ENCODE measurements at regions not wholly inside any gene's neighbourhood (a gene's known extent, or its start where the extent isn't known, plus 50 kb on each side); places are given as distances from the start of the nearest gene placed in this dataset.
"Not testable (repeated sequence)": the region's sequence is repeated elsewhere in the genome, so short reads cannot be mapped to it uniquely, and the experiment has no call there.

DNA sequence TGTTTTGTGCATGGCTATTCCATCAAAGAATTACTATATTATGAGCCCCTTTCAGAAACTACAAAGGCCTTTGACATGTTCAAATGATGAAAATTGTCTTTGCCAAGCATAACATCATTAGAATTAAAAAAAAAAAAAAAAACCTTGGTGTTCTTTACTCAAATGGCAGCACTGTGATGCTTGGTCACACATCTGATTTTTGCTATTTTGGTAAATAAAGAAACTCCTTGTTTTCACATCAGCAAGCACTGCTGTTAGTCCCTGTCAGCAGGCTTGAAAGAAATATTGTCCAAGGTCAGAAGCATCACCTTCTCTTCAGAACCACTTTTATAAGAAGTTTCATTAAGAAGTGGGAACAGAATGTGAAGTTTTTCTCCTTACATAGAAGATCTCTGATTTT lies 537.3 kb downstream of the MFSD1 start:
- no peak for DNase-seq (ENCODE audit: low read depth in 4 of 4, low spot score in 2 of 4)

GRCh38 chr3:159340877-159341500 lies 539.1 kb downstream of the MFSD1 start:
- DNase-seq (ENCODE audit: low read depth in 4 of 4, low spot score in 2 of 4) = no peak

- no peak for DNase-seq (ENCODE audit: low read depth in 4 of 4, low spot score in 2 of 4)
These were observed 544.5 kb downstream of the MFSD1 start for GRCh38 chr3:159346271-159346903.

- DNase-seq (ENCODE audit: low read depth in 4 of 4, low spot score in 2 of 4) = no peak
These were observed 546.6 kb downstream of the MFSD1 start for GRCh38 chr3:159348431-159348830.

DNA sequence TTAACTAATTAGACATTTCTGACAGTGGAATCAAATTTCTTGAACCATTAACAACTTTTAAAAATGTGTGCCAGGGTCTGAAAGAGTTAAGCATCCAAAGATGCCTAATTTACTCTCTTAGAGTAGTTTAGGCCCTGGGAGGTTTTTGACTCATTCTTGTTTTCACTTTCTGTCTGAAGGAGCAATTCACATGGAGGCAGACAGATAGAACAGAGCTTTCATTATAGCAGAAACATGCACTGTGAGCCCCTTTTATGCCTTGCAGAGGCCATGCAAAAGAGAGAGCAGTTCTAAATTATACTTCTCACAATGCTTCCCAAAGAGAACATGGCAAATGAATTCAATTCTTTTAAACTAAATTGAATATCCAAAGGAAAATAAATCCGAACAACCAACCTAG lies 554.8 kb downstream of the MFSD1 start:
- DNase-seq (ENCODE audit: low read depth in 4 of 4, low spot score in 2 of 4) = no peak

DNA sequence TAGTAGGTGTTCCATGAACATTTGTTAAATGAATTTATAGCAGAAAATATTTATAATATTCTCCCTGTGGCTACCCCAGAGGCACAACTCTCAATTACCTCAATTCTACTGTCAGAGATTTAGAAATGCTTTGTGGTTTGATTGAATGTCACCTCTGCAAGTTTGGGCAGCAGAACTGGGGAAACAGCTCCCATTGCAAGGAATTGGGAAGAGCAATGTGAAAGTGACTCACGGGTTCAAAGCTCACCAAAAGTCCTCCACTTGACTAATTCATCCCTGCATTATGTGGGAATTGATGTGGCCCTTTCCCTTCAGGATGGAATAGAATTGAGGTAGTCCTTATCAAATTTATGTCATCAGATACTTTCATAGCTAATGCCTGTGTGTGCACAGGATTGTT lies 562.7 kb downstream of the MFSD1 start:
- DNase-seq (ENCODE audit: low read depth in 4 of 4, low spot score in 2 of 4) = no peak

- no peak for DNase-seq (ENCODE audit: low read depth in 4 of 4, low spot score in 2 of 4)
These were observed 564.6 kb downstream of the MFSD1 start for GRCh38 chr3:159366476-159366875.

DNA sequence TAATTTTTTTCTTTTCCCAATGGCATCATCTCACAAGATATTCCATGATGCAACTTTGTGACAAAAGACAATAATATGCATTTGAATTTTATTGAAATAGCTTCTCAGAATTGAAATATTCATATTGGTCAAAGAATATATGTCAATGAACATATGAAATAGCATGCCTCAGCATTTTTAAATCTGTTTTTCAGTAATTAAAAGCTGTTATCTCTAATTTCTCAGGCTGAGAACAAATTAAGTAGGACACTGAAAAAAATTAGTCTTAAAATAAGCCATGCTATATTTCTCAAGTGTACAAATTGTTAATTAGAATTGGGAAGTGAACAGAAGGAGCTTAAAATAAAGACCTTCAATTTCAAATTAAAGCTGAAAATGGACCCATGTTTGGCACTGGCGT lies 570.1 kb downstream of the MFSD1 start:
- no peak for DNase-seq (ENCODE audit: low read depth in 4 of 4, low spot score in 2 of 4)

GRCh38 chr3:159378396-159379194 lies 576.7 kb downstream of the MFSD1 start:
- DNase-seq (ENCODE audit: low read depth in 4 of 4, low spot score in 2 of 4) = peak in 2 of 4 donors; percentile 9 to 35

GRCh38 chr3:159380891-159381290 lies 579.0 kb downstream of the MFSD1 start:
- no peak for DNase-seq (ENCODE audit: low read depth in 4 of 4, low spot score in 2 of 4)

GRCh38 chr3:159390656-159391212 lies 588.9 kb downstream of the MFSD1 start:
- DNase-seq (ENCODE audit: low read depth in 4 of 4, low spot score in 2 of 4) = no peak

- not testable (repeated sequence) for DNase-seq (ENCODE audit: low read depth in 4 of 4, low spot score in 2 of 4)
These were observed 591.0 kb upstream of the IL12A start for GRCh38 chr3:159397683-159398082.

DNA sequence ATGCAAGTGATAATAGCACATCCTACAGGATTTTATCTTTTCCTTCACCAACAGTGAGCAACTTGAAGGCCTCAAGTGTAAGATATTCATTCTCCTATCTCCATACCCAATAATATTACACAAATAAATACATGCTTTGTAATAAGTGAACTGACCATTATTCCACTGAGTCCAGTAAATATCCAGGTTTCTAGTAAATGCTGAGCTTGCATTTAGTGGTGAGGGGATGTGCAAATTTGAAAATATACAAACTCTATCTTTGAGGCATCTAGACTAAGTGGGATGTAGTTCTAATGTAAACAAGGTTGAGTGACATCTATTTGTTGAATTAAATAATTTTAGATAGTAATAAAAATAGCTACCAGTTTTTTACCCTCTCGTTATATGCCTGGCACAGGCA lies 587.6 kb upstream of the IL12A start:
- DNase-seq (ENCODE audit: low read depth in 4 of 4, low spot score in 2 of 4) = no peak

DNA sequence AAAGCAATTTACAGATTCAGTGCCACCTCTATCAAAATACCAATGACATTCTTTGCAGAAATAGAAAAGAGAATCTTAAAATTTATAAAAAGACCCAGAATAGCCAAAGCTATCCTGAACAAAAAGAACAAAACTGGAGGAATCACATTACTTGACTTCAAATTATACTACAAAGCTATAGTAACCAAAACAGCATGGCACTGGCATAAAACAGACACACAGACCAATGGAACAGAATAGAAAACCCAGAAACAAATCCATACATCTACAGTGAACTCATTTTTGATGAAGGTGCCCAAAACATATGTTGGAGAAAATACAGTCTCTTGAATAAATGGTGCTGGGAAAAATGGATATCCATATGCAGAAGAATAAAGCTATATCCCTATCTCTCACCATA lies 578.9 kb upstream of the IL12A start:
- not testable (repeated sequence) for DNase-seq (ENCODE audit: low read depth in 4 of 4, low spot score in 2 of 4)

GRCh38 chr3:159413319-159413718 lies 575.3 kb upstream of the IL12A start:
- DNase-seq (ENCODE audit: low read depth in 4 of 4, low spot score in 2 of 4) = no peak

DNA sequence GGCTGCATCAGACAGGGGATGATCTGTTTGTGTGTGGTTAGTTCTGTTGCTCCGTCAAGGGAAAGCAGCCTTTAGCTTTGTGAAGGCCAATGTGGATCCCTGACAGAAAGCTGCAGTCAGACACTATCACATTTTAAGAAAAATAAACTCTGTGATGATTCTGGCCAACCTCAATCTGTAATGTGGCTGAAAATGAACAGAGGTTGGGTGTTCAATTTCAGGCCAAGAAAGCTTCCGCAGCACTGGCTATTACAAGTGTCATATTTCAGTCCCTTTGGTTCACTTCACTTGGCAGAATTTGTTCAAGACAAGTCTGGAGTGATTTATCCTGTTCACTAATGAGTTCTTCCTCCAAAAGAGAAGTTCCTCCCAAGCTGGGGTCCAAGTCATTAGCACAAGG lies 571.8 kb upstream of the IL12A start:
- peak; percentile 24 to 68 (median 52) for DNase-seq (ENCODE audit: low read depth in 4 of 4, low spot score in 2 of 4)

DNA sequence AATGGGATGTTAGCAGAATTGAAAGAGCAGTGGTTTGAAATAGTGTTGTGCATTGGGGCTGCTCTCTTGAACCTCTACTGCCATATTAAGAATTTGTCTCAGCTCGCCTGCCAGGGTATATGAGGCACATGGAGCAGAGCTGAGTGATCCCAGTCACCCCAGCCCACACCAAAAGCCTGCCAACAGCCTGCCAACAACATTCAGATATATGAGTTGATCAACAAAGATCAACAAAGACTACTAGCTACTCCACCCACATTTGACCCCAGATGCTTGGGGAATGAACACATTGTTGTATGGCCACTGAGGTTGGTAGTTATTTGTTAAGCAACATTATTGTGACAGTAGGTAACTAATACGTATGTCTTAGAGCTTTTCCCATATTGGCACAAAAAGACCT lies 570.9 kb upstream of the IL12A start:
- no peak for DNase-seq (ENCODE audit: low read depth in 4 of 4, low spot score in 2 of 4)

- DNase-seq (ENCODE audit: low read depth in 4 of 4, low spot score in 2 of 4) = no peak
These were observed 569.8 kb upstream of the IL12A start for GRCh38 chr3:159418571-159419526.

DNA sequence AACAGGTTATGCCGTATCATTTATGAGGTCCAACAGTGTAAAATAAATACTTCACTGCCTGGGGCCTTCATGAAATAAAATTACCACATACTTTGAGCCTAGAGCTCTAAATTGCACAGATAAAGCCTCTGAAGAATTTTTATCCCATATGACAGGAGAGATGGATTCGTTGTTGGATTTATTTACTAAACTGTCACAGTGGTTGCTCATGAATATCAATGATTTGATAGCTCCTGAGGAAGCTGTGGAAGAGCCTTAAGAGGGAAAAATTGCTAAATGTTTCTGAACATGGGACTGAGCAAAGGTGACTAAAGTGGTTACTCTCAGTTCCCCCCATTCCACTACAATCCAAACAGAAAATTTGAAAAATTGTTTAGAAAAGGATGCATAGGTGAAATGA lies 558.9 kb upstream of the IL12A start:
- no peak for DNase-seq (ENCODE audit: low read depth in 4 of 4, low spot score in 2 of 4)

DNA sequence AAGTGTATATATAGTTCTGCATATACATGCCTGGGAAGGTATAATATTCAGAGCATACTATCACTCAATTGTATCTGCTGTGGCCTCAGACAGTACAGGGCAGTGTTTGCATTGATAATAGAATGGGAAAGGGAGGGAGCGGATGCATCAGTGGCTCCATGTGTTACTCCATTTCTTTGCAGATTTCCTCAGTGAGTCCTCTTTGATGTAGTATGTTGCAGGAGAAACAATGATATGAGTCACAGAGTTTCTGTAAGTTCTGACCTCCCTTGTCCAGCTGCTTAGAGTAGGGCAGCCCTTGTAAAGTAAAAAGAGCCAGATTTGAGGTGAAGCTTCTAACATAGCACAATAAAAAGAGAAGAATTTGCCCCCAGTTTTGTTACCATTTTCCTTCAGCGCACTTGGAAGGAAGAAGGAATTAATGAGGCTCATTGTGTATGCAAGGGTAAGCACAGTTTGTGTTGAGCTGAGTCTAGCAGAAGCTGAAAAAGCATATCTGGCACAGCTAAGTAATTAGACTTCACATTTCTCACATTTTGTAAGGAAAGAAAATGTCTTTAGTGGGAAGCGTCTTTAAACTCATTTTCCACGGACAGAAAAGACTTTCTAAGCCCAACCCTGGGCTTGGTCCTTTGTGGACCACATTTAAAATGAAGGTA lies 555.8 kb upstream of the IL12A start:
- DNase-seq (ENCODE audit: low read depth in 4 of 4, low spot score in 2 of 4) = no peak

Measured in left renal cortex interstitium (tissue), 4 donors.